Large intestine (tissue), 3 donors: ENCODE measurements at regions not wholly inside any gene's neighbourhood (a gene's known extent, or its start where the extent isn't known, plus 50 kb on each side); places are given as distances from the start of the nearest gene placed in this dataset.

Experiments
- DNase-seq, 2 donors: peaks; one replicate each; pipeline versions ENCODE4 v3.0.0 to v3.0.0-alpha.2; 2013
- H3K27ac ChIP-seq: one replicate; pipeline ENCODE4 v1.5.1; 2013; ENCODE audit warnings: low read length
- H3K27me3 ChIP-seq: 2 replicates; pipeline ENCODE4 v1.6.1; 2013; ENCODE audit warnings: low read length; ENCODE audit not compliant: control insufficient read depth, insufficient read depth
- H3K36me3 ChIP-seq: 2 replicates; pipeline ENCODE4 v1.6.1; 2013; ENCODE audit warnings: low read length; ENCODE audit not compliant: control insufficient read depth, insufficient read depth
- H3K4me1 ChIP-seq: one replicate; pipeline ENCODE4 v1.6.1; 2013; ENCODE audit warnings: low read length; ENCODE audit not compliant: control insufficient read depth, insufficient read depth
- H3K4me3 ChIP-seq: one replicate; pipeline ENCODE4 v1.5.1; 2013; ENCODE audit warnings: low read length
- H3K9me3 ChIP-seq: one replicate; pipeline ENCODE4 v1.6.1; 2013; ENCODE audit warnings: mild to moderate bottlenecking, low read depth, low read length, moderate library complexity; ENCODE audit not compliant: control insufficient read depth
- WGBS: methylation state at CpG from one replicate; pipeline ENCODE4 v1.1.5; 2013; ENCODE audit warnings: low lambda C conversion rate; ENCODE audit not compliant: insufficient coverage; 5-methylcytosine and 5-hydroxymethylcytosine counted together

DNA sequence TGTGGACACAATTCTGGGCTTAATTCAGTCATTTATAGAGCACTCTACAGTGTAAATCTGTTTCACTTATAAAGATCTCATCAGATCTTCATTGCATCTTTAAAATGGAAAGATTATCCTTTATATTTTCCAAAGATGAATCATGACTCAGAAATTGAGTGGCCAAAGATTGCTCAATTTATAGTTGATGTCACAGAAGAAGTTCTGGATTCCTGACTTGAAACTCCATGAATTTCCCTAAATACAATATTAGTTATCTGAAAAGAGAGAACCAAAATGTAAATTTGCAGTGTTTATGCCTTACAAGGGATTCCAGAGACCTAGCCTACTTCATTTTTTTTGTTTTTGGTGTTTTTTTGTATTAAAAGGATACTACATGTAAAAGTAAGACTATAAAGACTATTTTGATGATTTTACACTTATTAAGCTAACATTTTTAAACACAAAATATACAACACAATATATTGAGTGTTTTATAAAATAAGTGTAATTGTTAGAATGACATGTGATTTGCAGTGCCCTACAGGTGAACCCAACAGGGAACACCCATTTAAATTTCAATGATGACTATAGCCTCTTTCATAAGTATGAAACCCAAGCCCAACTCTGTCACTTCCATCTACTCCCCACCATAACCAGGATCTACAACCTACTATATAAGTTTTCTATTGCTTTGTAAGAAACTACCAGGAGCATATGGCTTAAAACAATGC lies 183.5 kb downstream of the PCDH7 start:
- peak overlapping the region; percentile 50 for H3K27ac ChIP-seq

DNA sequence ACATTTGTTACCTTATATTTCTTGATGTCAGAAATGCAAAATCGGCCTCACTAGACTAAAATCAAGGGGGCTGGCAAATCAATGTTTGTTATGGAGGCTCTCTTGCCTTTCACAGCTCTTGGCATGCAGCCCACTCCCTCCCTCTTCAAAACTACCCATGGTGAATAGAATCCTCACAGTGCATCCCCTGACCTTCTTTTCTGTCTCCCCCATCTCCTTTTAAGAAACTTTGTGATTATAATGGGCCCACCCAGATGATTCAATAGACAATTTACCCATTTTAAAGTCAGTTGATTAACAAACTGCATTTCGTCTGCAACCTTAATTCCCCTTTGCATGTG lies 184.0 kb downstream of the PCDH7 start:
- 40% methylated on average over 1 of the region's 2 CpGs for WGBS

More for the DNA sequence above, 183.5 kb downstream of the PCDH7 start:
- H3K4me3 ChIP-seq, result no peak overlapping the region
- no peaks in the 10 kb centered on the region for H3K36me3 ChIP-seq
- H3K4me1 ChIP-seq, result peaks cover 15% of the 10 kb centered on the region
- DNase-seq, result no peak
- H3K9me3 ChIP-seq, result no peaks in the 10 kb centered on the region
- no peaks in the 10 kb centered on the region for H3K27me3 ChIP-seq

GRCh38 chr4:30904588-30904987 lies 184.4 kb downstream of the PCDH7 start:
- peak; percentile 60 to 90 for DNase-seq
- Histone ChIP-seq H3K27ac (peak overlapping the region; percentile 50), H3K4me1 (peaks cover 15% of the 10 kb centered on the region), H3K9me3 (no peaks in the 10 kb centered on the region), H3K27me3 (no peaks in the 10 kb centered on the region), H3K36me3 (no peaks in the 10 kb centered on the region), H3K4me3 (no peak overlapping the region)
- WGBS, result 56% methylated on average over 2 of the region's 2 CpGs

More for the DNA sequence above, 184.0 kb downstream of the PCDH7 start:
- H3K36me3 ChIP-seq, result no peaks in the 10 kb centered on the region
- no peak overlapping the region for H3K4me3 ChIP-seq
- H3K9me3 ChIP-seq, result no peaks in the 10 kb centered on the region
- no peaks in the 10 kb centered on the region for H3K27me3 ChIP-seq
- DNase-seq, result no peak
- H3K27ac ChIP-seq, result peak overlapping the region; percentile 50
- peaks cover 15% of the 10 kb centered on the region for H3K4me1 ChIP-seq

- Histone ChIP-seq H3K4me1 (no peaks in the 10 kb centered on the region), H3K36me3 (no peaks in the 10 kb centered on the region), H3K27me3 (no peaks in the 10 kb centered on the region), H3K9me3 (no peaks in the 10 kb centered on the region), H3K27ac (no peak overlapping the region), H3K4me3 (no peak overlapping the region)
- WGBS, result 14% methylated on average over 1 of the region's 1 CpG
- no peak for DNase-seq
Measured at GRCh38 chr4:30912098-30912714, 192.0 kb downstream of the PCDH7 start.

DNA sequence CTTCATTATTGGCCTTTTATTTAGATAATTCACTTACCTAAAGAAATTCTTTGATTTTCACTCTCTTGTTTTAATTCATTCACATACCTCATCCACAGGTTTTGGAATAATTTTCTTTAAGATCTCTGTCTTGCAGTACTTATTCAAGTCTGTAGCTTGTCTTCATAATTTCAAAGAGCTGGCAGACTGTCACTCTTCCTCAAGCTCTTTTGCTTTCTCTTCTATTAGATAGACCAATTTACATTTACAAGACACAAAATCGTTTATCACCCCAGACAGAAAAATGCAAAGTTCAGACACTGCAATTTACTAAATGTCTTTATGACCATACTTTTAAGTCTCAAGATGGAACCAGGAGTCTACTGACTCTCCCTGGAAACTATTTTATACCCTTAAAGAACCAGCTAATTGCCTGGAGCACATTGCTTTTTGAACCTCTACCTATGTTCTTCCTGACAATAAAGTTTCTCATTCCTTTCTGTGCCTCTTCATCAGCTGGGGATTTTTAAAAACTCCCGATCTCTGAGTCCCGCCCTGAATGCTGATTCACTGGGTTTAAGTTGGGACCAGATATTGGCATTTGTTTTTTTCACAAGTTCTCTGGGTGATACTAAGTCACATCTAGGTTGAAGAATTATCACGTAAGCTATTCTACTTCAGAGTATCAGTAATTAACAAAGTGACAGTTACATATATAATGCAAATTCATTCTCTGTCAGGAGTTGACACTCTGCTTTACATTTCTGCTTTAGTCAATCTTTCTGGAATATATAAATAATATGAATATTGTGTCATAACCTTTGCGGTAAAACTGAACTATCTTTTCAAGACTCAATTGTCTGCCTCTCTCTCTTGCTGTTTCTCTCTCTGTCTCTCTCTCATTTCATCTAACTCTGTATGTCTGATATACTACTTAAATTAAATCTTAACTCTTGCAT lies 196.4 kb downstream of the PCDH7 start:
- WGBS, result 100% methylated on average over 1 of the region's 5 CpGs
- peak; percentile 22 to 59 for DNase-seq
- Histone ChIP-seq H3K9me3 (no peaks in the 10 kb centered on the region), H3K27ac (peak overlapping the region; percentile 28), H3K4me3 (no peak overlapping the region), H3K36me3 (no peaks in the 10 kb centered on the region), H3K4me1 (no peaks in the 10 kb centered on the region), H3K27me3 (no peaks in the 10 kb centered on the region)

GRCh38 chr4:30917946-30918345 lies 197.8 kb downstream of the PCDH7 start:
- Histone ChIP-seq H3K36me3 (no peaks in the 10 kb centered on the region), H3K4me1 (no peaks in the 10 kb centered on the region), H3K27ac (no peak overlapping the region), H3K27me3 (no peaks in the 10 kb centered on the region), H3K4me3 (no peak overlapping the region), H3K9me3 (no peaks in the 10 kb centered on the region)
- no peak for DNase-seq

DNA sequence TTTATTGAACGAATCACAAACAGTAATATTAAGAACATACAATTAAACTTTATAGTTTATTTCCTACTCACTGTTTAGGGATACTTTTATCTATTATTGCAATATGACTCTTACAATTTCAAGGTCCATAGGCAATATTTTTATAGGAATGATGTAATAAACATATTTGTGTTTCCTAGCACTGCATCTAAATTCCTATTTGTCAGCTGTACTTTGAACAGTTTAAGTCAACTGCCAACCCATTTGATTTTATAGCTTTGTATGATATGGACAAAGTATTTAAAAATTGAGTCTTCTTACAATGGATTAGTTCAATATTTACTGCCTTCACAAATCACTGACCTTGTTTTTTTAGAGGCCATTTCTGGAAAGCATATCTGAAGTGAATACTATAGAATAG lies 199.3 kb downstream of the PCDH7 start:
- DNase-seq, result peak in 1 of 2 donors; percentile 42
- Histone ChIP-seq H3K36me3 (no peaks in the 10 kb centered on the region), H3K4me1 (peaks cover 5% of the 10 kb centered on the region), H3K9me3 (no peaks in the 10 kb centered on the region), H3K4me3 (no peak overlapping the region), H3K27ac (no peak overlapping the region), H3K27me3 (no peaks in the 10 kb centered on the region)
- 88% methylated on average over 1 of the region's 1 CpG for WGBS

DNA sequence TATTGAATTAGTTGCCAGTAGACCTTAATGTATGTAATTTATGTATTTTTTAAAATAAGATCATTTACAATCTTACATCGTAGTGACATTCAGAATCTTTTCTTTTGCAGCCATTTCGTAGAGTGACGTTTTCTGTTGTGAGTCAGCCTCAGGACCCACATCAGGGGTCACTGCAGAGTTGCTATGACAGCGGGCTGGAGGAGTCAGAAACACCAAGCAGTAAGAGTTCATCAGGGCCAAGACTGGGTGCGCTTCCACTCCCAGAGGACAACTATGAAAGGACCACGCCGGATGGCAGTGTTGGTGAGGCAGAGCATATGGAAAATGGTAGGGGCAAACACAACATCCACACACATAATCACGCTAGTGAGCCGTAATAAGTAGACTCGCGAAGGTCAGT lies 199.9 kb downstream of the PCDH7 start:
- no peak for DNase-seq
- WGBS, result 97% methylated on average over 5 of the region's 11 CpGs
- Histone ChIP-seq H3K9me3 (no peaks in the 10 kb centered on the region), H3K27ac (no peak overlapping the region), H3K4me1 (peaks cover 6% of the 10 kb centered on the region), H3K36me3 (no peaks in the 10 kb centered on the region), H3K4me3 (no peak overlapping the region), H3K27me3 (no peaks in the 10 kb centered on the region)

GRCh38 chr4:30922625-30923024 lies 202.5 kb downstream of the PCDH7 start:
- H3K9me3 ChIP-seq, result no peaks in the 10 kb centered on the region
- WGBS, result 100% methylated on average over 1 of the region's 4 CpGs
- DNase-seq, result no peak
- peaks cover 6% of the 10 kb centered on the region for H3K4me1 ChIP-seq
- H3K27ac ChIP-seq, result no peak overlapping the region
- H3K27me3 ChIP-seq, result no peaks in the 10 kb centered on the region
- no peak overlapping the region for H3K4me3 ChIP-seq
- no peaks in the 10 kb centered on the region for H3K36me3 ChIP-seq

- H3K9me3 ChIP-seq, result no peaks in the 10 kb centered on the region
- DNase-seq, result peak in 1 of 2 donors; percentile 55
- H3K27me3 ChIP-seq, result no peaks in the 10 kb centered on the region
- H3K36me3 ChIP-seq, result no peaks in the 10 kb centered on the region
- H3K4me3 ChIP-seq, result no peak overlapping the region
- no peak overlapping the region for H3K27ac ChIP-seq
- H3K4me1 ChIP-seq, result peaks cover 6% of the 10 kb centered on the region
Measured at GRCh38 chr4:30924495-30924894, 204.3 kb downstream of the PCDH7 start.
